ENCODE measurements at regions not wholly inside any gene's neighbourhood (a gene's known extent, or its start where the extent isn't known, plus 50 kb on each side); places are given as distances from the start of the nearest gene placed in this dataset.

DNA sequence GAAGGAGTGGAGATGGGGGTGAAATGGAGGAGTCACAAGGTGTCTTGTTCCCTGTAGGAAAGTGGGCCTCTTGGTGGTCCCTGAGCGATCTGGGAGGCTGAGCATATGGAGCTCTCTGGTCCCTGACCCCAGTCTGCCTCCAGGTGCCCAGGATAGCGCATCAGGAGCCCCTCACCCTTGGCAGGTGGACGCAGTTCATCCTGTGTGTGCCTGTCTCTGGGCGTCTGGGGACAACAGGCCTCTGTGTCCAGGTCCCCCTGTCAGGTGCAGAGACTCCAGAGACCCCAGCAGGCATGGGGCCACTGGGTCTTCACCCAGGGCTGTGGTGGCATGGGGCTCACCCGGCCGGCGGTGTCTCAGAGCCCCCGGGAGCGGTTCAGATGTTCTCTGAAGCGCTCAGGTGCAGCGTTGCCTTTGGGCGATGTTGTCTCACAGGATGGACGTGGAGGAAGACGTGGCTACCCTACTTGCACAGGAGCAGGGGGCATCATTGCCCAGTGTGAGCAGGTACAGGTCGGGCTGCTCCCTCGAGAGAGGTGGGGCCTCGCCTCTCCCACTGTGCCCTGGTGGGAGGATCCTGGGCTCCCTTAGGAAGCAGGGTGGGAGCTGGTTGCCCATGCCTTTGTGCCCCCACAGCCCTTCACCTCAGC lies 58.1 kb upstream of the TPM4 start:
- H3K4me1 Mint-ChIP-seq, result no peaks in the 10 kb centered on the region
- TF ChIP-seq EZH2 (IDR thresholded peaks at IDR 0.05) (no peak), EZH2phosphoT487 (IDR thresholded peaks at IDR 0.05) (no peak)
- TF ChIP-seq, protein P1, sequence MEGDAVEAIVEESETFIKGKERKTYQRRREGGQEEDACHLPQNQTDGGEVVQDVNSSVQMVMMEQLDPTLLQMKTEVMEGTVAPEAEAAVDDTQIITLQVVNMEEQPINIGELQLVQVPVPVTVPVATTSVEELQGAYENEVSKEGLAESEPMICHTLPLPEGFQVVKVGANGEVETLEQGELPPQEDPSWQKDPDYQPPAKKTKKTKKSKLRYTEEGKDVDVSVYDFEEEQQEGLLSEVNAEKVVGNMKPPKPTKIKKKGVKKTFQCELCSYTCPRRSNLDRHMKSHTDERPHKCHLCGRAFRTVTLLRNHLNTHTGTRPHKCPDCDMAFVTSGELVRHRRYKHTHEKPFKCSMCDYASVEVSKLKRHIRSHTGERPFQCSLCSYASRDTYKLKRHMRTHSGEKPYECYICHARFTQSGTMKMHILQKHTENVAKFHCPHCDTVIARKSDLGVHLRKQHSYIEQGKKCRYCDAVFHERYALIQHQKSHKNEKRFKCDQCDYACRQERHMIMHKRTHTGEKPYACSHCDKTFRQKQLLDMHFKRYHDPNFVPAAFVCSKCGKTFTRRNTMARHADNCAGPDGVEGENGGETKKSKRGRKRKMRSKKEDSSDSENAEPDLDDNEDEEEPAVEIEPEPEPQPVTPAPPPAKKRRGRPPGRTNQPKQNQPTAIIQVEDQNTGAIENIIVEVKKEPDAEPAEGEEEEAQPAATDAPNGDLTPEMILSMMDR (IDR thresholded peaks at IDR 0.05), result no peak
- Histone ChIP-seq H2AFZ (replicated peaks) (no peak overlapping the region), H3K4me1 (no peaks in the 10 kb centered on the region), H3K9me3 (ENCODE audit: low read depth) (no peaks in the 10 kb centered on the region), H3K9ac (no peak overlapping the region), H3K4me3 (no peak overlapping the region), H4K20me1 (ENCODE audit: low read depth) (no peaks in the 10 kb centered on the region), H3F3A (ENCODE audit: low read depth) (no peaks in the 10 kb centered on the region), H3K36me3 (no peaks in the 10 kb centered on the region), H3K4me2 (no peak overlapping the region), H3K79me2 (ENCODE audit: low read depth) (no peaks in the 10 kb centered on the region), H3K27ac (no peak overlapping the region), H3K27me3 (no peaks in the 10 kb centered on the region)
- no peak overlapping the region for H3K27ac Mint-ChIP-seq
- H3K27me3 Mint-ChIP-seq (ENCODE audit: insufficient read depth, low read depth), result peaks cover 8% of the 10 kb centered on the region
- no peak for DNase-seq (ENCODE audit: low spot score)
- no peak overlapping the region for H3K4me3 Mint-ChIP-seq
- peaks cover 9% of the 10 kb centered on the region for H3K9me3 Mint-ChIP-seq
- H3K36me3 Mint-ChIP-seq, result no peaks in the 10 kb centered on the region

DNA sequence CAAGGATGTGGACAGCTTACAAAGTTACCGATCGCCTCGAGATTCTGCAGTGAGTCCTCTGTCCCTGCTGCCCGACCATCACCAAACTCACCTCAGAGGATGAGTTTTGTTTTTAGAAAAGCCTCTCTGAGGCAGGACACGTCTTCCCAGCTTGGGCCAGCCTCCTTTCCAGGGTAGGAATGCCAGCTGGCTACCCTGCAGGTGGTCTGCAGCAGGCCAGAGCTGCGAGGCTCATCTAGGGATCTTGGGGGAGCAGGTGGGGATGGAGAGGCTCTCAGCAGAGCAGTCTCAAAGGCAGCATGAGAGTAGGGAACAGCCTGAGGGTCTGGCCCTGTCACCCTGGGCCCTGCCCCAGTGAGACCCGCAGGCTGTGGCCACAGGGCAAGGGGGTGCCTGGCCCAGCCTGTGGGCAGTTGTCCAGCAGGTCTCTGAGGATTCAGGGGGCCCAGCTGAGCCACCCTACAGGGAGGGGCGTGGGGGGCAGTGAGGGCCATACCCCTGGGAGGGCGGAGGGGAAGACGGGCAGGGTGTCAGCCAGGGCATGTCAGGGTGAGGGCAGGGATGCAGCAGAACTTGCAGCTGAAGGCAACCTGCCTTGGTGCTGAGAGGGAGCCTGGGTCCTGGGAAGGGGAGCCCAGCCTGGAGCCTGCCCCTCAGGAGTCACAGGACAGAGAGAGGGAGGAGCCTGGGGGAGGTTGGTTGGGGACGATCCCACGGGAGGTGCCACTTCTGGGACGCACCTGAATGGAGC lies 57.3 kb upstream of the TPM4 start:
- no peaks in the 10 kb centered on the region for H3K79me2 ChIP-seq (ENCODE audit: low read depth)
- no peaks in the 10 kb centered on the region for H4K20me1 ChIP-seq (ENCODE audit: low read depth)
- H2AFZ ChIP-seq (replicated peaks), result no peak overlapping the region
- TF ChIP-seq, protein P1 (IDR thresholded peaks at IDR 0.05), result no peak
- TF ChIP-seq EZH2 (IDR thresholded peaks at IDR 0.05) (no peak), EZH2phosphoT487 (IDR thresholded peaks at IDR 0.05) (no peak)
- Mint-ChIP-seq H3K36me3 (no peaks in the 10 kb centered on the region), H3K27ac (no peak overlapping the region), H3K27me3 (ENCODE audit: insufficient read depth, low read depth) (peaks cover 4% of the 10 kb centered on the region), H3K9me3 (peaks cover 7% of the 10 kb centered on the region), H3K4me3 (no peak overlapping the region), H3K4me1 (no peaks in the 10 kb centered on the region)
- H3K36me3 ChIP-seq, result no peaks in the 10 kb centered on the region
- H3K9me3 ChIP-seq (ENCODE audit: low read depth), result no peaks in the 10 kb centered on the region
- H3K4me1 ChIP-seq, result no peaks in the 10 kb centered on the region
- no peak for DNase-seq (ENCODE audit: low spot score)
- H3K4me3 ChIP-seq, result no peak overlapping the region
- no peaks in the 10 kb centered on the region for H3F3A ChIP-seq (ENCODE audit: low read depth)
- H3K9ac ChIP-seq, result no peak overlapping the region
- no peak overlapping the region for H3K4me2 ChIP-seq
- no peaks in the 10 kb centered on the region for H3K27me3 ChIP-seq
- H3K27ac ChIP-seq, result no peak overlapping the region

DNA sequence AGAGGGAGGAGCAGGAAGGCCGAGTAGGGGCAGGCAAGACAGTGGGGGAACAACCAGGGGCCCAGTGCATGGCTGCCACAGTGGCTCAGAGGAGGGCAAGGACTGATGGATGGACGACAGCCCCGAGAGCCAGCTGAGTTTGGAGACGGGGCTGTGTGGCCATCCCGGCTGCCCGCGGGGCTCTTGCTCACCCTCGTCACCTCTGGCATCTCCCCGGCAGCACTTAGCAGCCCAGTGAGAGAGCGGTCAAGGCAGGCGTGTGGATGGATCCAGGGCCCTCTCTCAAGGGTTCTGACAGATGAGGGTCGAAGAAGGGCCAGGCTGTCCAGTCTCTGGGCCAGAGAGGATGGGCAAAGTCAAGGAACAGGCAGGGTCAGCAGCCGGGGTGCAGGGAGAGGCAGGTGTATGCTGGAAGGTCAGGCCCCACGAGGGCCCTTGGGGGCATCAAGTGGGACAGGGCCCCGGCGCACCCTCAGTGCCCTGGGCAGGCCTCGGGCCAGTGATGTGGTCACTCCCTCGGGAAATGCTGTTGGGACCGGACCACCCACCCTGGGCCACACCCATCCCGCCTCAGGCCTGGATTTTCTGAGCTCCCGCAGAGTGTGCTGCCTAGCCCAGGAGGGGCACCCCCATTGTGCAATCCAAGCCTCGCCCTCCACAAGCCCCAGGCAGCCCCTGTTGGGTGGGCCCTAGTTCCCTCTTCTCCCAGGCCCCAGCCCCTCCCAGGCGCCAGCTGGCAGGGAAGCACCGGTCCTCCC lies 56.4 kb upstream of the TPM4 start:
- Histone ChIP-seq H3K4me1 (no peaks in the 10 kb centered on the region), H3K9ac (no peak overlapping the region), H3K27me3 (no peaks in the 10 kb centered on the region), H3K9me3 (ENCODE audit: low read depth) (no peaks in the 10 kb centered on the region), H3K79me2 (ENCODE audit: low read depth) (no peaks in the 10 kb centered on the region), H3K27ac (no peak overlapping the region), H3K4me2 (no peak overlapping the region), H4K20me1 (ENCODE audit: low read depth) (no peaks in the 10 kb centered on the region), H2AFZ (replicated peaks) (no peak overlapping the region), H3K36me3 (no peaks in the 10 kb centered on the region), H3F3A (ENCODE audit: low read depth) (no peaks in the 10 kb centered on the region), H3K4me3 (no peak overlapping the region)
- no peaks in the 10 kb centered on the region for H3K36me3 Mint-ChIP-seq
- H3K9me3 Mint-ChIP-seq, result peaks cover 3% of the 10 kb centered on the region
- no peak for TF ChIP-seq EZH2 (IDR thresholded peaks at IDR 0.05)
- TF ChIP-seq EZH2phosphoT487 (IDR thresholded peaks at IDR 0.05), result no peak
- TF ChIP-seq, protein P1 (IDR thresholded peaks at IDR 0.05), result no peak
- no peak overlapping the region for H3K27ac Mint-ChIP-seq
- DNase-seq (ENCODE audit: low spot score), result no peak
- H3K4me3 Mint-ChIP-seq, result no peak overlapping the region
- H3K4me1 Mint-ChIP-seq, result no peaks in the 10 kb centered on the region
- H3K27me3 Mint-ChIP-seq (ENCODE audit: insufficient read depth, low read depth), result peaks cover 4% of the 10 kb centered on the region
